Thoracic aorta (tissue), 2 donors: ENCODE measurements at regions not wholly inside any gene's neighbourhood (a gene's known extent, or its start where the extent isn't known, plus 50 kb on each side); places are given as distances from the start of the nearest gene placed in this dataset.
"Not testable (repeated sequence)": the region's sequence is repeated elsewhere in the genome, so short reads cannot be mapped to it uniquely, and the experiment has no call there.

Source experiments
- ATAC-seq: fragments of 150-250 bp; one replicate; pipeline ENCODE4 v1.8.0; 2017; ENCODE audit warnings: low read depth; ENCODE audit not compliant: insufficient number of reproducible peaks, low FRiP score
- DNase-seq: peaks from one replicate; pipeline ENCODE4 v3.0.0-alpha.2; 2020; ENCODE audit warnings: low spot score
- H3K27ac ChIP-seq, 2 donors: fragments of 200-600 bp; sonication (generic); 1 replicate in 1 of 2; 2 replicates in 1 of 2; pipeline ENCODE4 v1.5.1; 2016; ENCODE audit warnings: mild to moderate bottlenecking in 2 of 2, moderate library complexity in 2 of 2
- H3K27me3 ChIP-seq: fragments of 200-600 bp; sonication (generic); replicated peaks from 2 replicates; pipeline ENCODE4 v1.6.0; 2016; ENCODE audit warnings: mild to moderate bottlenecking; ENCODE audit not compliant: insufficient read depth
- H3K36me3 ChIP-seq: fragments of 200-600 bp; sonication (generic); one replicate; pipeline ENCODE4 v1.5.1; 2016
- H3K4me1 ChIP-seq, 2 donors: fragments of 200-600 bp; sonication (generic); 1 replicate in 1 of 2; 2 replicates in 1 of 2; pipeline versions ENCODE4 v1.5.1 to v1.6.0; 2016; ENCODE audit warnings: low read depth in 2 of 2, mild to moderate bottlenecking in 1 of 2; ENCODE audit not compliant: control insufficient read depth in 1 of 2
- H3K4me3 ChIP-seq: fragments of 200-600 bp; sonication (generic); 2 replicates; pipeline ENCODE4 v1.5.1; 2016; ENCODE audit warnings: mild to moderate bottlenecking
- H3K9me3 ChIP-seq: fragments of 200-600 bp; sonication (generic); 2 replicates; pipeline ENCODE4 v1.5.1; 2016
- CTCF ChIP-seq: fragments of 200-600 bp; sonication (generic); IDR thresholded peaks from one replicate; pipeline ENCODE4 v1.5.1; 2019; ENCODE audit warnings: antibody characterized with exemption

- no peaks in the 10 kb centered on the region for H3K36me3 ChIP-seq
- no peaks in the 10 kb centered on the region for H3K27me3 ChIP-seq
- H3K4me3 ChIP-seq, result no peak overlapping the region
- no peaks in the 10 kb centered on the region for H3K4me1 ChIP-seq
- DNase-seq (no peak), ATAC-seq (no peak)
- no peak overlapping the region for H3K27ac ChIP-seq
- TF ChIP-seq CTCF, result no peak
- no peaks in the 10 kb centered on the region for H3K9me3 ChIP-seq
Observed at GRCh38 chr5:84445049-84445685, 60.5 kb upstream of the EDIL3 start.

DNA sequence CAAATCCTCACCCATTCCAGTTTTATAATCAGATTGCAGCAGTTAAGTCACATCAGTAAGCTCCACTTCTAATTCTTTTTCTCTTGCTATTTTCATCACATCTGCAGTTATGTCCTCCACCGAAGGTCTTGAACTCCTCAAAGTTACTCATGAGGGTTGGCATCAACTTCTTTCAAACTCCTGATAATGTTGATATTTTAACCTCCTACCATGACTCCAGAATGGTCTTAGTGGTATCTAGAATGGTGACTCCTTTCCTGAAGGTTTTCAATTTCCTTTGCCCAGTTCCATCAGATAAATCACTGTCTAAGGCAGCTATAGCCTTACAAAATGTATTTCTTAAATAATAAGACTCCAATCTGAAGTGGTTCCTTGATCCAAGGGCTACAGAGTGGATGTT lies 53.8 kb upstream of the EDIL3 start:
- Histone ChIP-seq H3K4me1 (no peaks in the 10 kb centered on the region), H3K4me3 (no peak overlapping the region), H3K36me3 (no peaks in the 10 kb centered on the region), H3K9me3 (no peaks in the 10 kb centered on the region), H3K27ac (no peak overlapping the region), H3K27me3 (no peaks in the 10 kb centered on the region)
- no peak for TF ChIP-seq CTCF
- ATAC-seq (no peak), DNase-seq (no peak)

DNA sequence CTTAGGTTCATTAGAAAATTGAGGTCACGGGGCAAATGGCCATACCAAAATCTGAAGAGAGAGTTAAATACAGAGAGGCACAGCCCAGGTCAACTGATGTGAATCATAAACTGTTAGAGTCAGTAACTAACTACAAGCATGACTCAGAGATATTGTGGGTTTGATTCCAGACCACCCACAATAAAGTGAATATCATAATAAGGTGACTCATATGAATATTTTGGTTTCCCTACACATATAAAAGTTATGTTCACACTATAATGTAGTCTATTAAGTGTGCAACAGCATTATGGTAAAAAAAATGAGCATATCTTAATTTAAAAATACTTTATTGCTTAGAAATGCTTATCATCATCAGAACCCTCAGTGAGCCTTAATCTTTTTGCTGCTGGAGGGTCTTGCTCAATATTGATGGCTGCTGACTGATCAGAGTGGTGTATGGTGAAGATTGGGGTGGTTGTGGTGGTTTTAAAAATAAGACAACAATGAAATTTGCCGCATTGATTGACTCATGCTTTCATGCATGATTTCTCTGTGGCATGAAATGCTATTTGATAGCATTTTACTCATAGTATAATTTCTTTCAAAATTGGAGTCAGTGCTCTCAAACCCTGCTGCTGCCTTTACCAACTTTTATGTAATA lies 53.1 kb upstream of the EDIL3 start:
- Histone ChIP-seq H3K27ac (no peak overlapping the region), H3K9me3 (no peaks in the 10 kb centered on the region), H3K36me3 (no peaks in the 10 kb centered on the region), H3K4me3 (no peak overlapping the region), H3K27me3 (no peaks in the 10 kb centered on the region), H3K4me1 (peaks cover 0 to 6% of the 10 kb centered on the region in 2 donors)
- TF ChIP-seq CTCF, result no peak
- ATAC-seq (no peak), DNase-seq (no peak)

DNA sequence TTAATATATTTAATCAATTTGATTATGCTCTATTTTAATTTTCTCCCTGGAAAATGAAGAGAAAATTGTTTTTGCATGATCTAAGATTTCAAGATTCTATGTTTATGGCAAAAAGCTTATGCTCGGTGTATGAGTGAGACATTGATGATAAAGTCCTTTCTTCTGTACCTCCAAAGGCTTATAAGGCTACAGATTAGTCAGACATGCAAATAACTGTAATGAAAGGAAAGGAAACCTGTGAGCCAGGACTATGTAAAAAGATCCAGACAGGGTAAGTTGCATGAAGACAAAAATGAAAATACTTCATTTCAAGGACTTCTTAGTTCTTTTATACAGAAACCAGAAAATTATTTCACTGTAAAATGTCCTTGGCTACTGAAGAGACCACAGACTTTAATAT lies 52.2 kb upstream of the EDIL3 start:
- no peaks in the 10 kb centered on the region for H3K9me3 ChIP-seq
- no peaks in the 10 kb centered on the region for H3K36me3 ChIP-seq
- H3K4me3 ChIP-seq, result no peak overlapping the region
- H3K27ac ChIP-seq, result no peak overlapping the region
- no peaks in the 10 kb centered on the region for H3K27me3 ChIP-seq
- DNase-seq (no peak), ATAC-seq (no peak)
- TF ChIP-seq CTCF, result no peak
- peaks cover 0 to 6% of the 10 kb centered on the region in 2 donors for H3K4me1 ChIP-seq

GRCh38 chr5:84435861-84436346 lies 51.2 kb upstream of the EDIL3 start:
- not testable (repeated sequence) for ATAC-seq

More at GRCh38 chr5:84435861-84436346, 51.2 kb upstream of the EDIL3 start:
- DNase-seq, H3K36me3 ChIP-seq, H3K9me3 ChIP-seq, H3K27me3 ChIP-seq, H3K4me1 ChIP-seq, H3K4me3 ChIP-seq, H3K27ac ChIP-seq: not testable (repeated sequence)
